GM19395 (cell line): ENCODE measurements at regions not wholly inside any gene's neighbourhood (a gene's known extent, or its start where the extent isn't known, plus 50 kb on each side); places are given as distances from the start of the nearest gene placed in this dataset.
A peak's percentile ranks its signal among the peaks of the same experiment; 100 is the strongest.

Experiments used
- ATAC-seq: cut with Tn5 transposase; IDR thresholded peaks from one replicate; pipeline ENCODE4 v1.9.1; 2021; ENCODE audit warnings: mild to moderate bottlenecking, moderate library complexity; ENCODE audit not compliant: unreplicated experiment

GRCh38 chr14:53330441-53330840, 177.3 kb upstream of the DDHD1 start:
- ATAC-seq = no peak

GRCh38 chr14:53328841-53329240, 175.7 kb upstream of the DDHD1 start:
- no peak for ATAC-seq

- no peak for ATAC-seq
Measured at GRCh38 chr14:53327716-53328115, 174.6 kb upstream of the DDHD1 start.

- ATAC-seq = no peak
Measured at GRCh38 chr14:53325176-53325806, 172.2 kb upstream of the DDHD1 start.

- ATAC-seq = no peak
Measured at GRCh38 chr14:53316504-53316903, 163.4 kb upstream of the DDHD1 start.

- peak; percentile 95 for ATAC-seq
Measured at GRCh38 chr14:53310412-53310811, 157.3 kb upstream of the DDHD1 start.

GRCh38 chr14:53306911-53307310, 153.8 kb upstream of the DDHD1 start:
- no peak for ATAC-seq

- peak; percentile 71 for ATAC-seq
Measured at GRCh38 chr14:53306267-53306721, 153.2 kb upstream of the DDHD1 start.

- ATAC-seq = no peak
Measured at GRCh38 chr14:53304726-53305381, 151.7 kb upstream of the DDHD1 start.

GRCh38 chr14:53295985-53296582, 143.0 kb upstream of the DDHD1 start:
- no peak for ATAC-seq

- no peak for ATAC-seq
Measured at GRCh38 chr14:53295372-53295771, 142.2 kb upstream of the DDHD1 start.

- ATAC-seq = no peak
Measured at GRCh38 chr14:53286301-53286700, 133.2 kb upstream of the DDHD1 start.

GRCh38 chr14:53285821-53286220, 132.7 kb upstream of the DDHD1 start:
- no peak for ATAC-seq

GRCh38 chr14:53285064-53285463, 131.9 kb upstream of the DDHD1 start:
- no peak for ATAC-seq

- ATAC-seq = no peak
Measured at GRCh38 chr14:53278602-53279506, 125.7 kb upstream of the DDHD1 start.

- no peak for ATAC-seq
Measured at GRCh38 chr14:53273671-53274072, 120.5 kb upstream of the DDHD1 start.

GRCh38 chr14:53265025-53265424, 111.9 kb upstream of the DDHD1 start:
- no peak for ATAC-seq

- ATAC-seq = no peak
Measured at GRCh38 chr14:53260928-53261327, 107.8 kb upstream of the DDHD1 start.

- ATAC-seq = no peak
Measured at GRCh38 chr14:53260286-53260685, 107.2 kb upstream of the DDHD1 start.

- no peak for ATAC-seq
Measured at GRCh38 chr14:53252141-53252540, 99.0 kb upstream of the DDHD1 start.

- no peak for ATAC-seq
Measured at GRCh38 chr14:53249059-53249458, 95.9 kb upstream of the DDHD1 start.
